ENCODE measurements at regions not wholly inside any gene's neighbourhood (a gene's known extent, or its start where the extent isn't known, plus 50 kb on each side); places are given as distances from the start of the nearest gene placed in this dataset.

GRCh38 chr13:87147076-87147475 lies 524.1 kb upstream of the SLITRK5 start:
- TF ChIP-seq CTCF (IDR thresholded peaks at IDR 0.05), result no peak
- no peak for TF ChIP-seq POLR2A (IDR thresholded peaks at IDR 0.05)

Measured in ovary (tissue), 3 donors.